DND-41 (cell line): ENCODE measurements at regions not wholly inside any gene's neighbourhood (a gene's known extent, or its start where the extent isn't known, plus 50 kb on each side); places are given as distances from the start of the nearest gene placed in this dataset.

Experiments
- EZH2 ChIP-seq: IDR thresholded peaks from 3 replicates; pipeline ENCODE4 v1.6.1; 2012; ENCODE audit warnings: borderline replicate concordance, low read depth, mild to moderate bottlenecking, moderate library complexity, low read length, inconsistent platforms; ENCODE audit not compliant: severe bottlenecking
- TF ChIP-seq, protein P1 (sequence below): IDR thresholded peaks from 2 replicates; pipeline ENCODE4 v1.5.1; 2012; ENCODE audit warnings: borderline replicate concordance, low read length, moderate library complexity, mild to moderate bottlenecking; ENCODE audit not compliant: poor library complexity, severe bottlenecking; ENCODE audit errors: extremely low read depth

DNA sequence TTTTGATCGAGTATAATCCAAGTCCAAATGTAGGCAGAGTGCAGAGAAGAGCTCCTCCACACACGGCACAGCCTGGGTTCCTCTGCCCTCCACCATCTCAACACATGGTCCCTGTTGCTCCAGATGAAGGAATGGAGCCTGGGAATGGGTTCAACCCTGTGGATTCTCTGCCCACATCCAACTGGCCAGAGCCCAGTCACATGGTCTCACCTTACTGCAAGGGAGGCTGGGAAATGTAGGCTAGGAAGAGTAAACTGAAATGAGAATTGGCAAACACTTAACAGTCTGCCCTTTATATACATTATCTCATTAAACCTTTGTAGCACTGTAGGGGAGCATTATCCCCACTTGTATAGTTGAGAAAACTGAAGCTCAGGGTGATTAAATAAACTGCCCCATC lies 60.1 kb upstream of the RAB4A start:
- TF ChIP-seq, protein P1, sequence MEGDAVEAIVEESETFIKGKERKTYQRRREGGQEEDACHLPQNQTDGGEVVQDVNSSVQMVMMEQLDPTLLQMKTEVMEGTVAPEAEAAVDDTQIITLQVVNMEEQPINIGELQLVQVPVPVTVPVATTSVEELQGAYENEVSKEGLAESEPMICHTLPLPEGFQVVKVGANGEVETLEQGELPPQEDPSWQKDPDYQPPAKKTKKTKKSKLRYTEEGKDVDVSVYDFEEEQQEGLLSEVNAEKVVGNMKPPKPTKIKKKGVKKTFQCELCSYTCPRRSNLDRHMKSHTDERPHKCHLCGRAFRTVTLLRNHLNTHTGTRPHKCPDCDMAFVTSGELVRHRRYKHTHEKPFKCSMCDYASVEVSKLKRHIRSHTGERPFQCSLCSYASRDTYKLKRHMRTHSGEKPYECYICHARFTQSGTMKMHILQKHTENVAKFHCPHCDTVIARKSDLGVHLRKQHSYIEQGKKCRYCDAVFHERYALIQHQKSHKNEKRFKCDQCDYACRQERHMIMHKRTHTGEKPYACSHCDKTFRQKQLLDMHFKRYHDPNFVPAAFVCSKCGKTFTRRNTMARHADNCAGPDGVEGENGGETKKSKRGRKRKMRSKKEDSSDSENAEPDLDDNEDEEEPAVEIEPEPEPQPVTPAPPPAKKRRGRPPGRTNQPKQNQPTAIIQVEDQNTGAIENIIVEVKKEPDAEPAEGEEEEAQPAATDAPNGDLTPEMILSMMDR = no peak
- no peak for TF ChIP-seq EZH2
